T-helper 1 cell treated with Interleukin-12 subunit alpha and Interleukin-12 subunit beta and Interleukin-4 antibody, amounts not matched to agents 30 μg/mL and 1 μg/mL, for 36 hours (primary cell): ENCODE measurements at regions not wholly inside any gene's neighbourhood (a gene's known extent, or its start where the extent isn't known, plus 50 kb on each side); places are given as distances from the start of the nearest gene placed in this dataset.

Source experiments
- H3K27ac Mint-ChIP-seq: one replicate; pipeline ENCODE4 v1.8.0; 2021; ENCODE audit warnings: mild to moderate bottlenecking, mixed read lengths
- H3K27me3 Mint-ChIP-seq: one replicate; pipeline ENCODE4 v1.8.0; 2021; ENCODE audit warnings: low read depth, mixed read lengths
- H3K36me3 Mint-ChIP-seq: one replicate; pipeline ENCODE4 v1.8.0; 2021; ENCODE audit warnings: low read depth, mixed read lengths
- H3K4me1 Mint-ChIP-seq: one replicate; pipeline ENCODE4 v1.8.0; 2021; ENCODE audit warnings: low read depth, mixed read lengths
- H3K4me3 Mint-ChIP-seq: one replicate; pipeline ENCODE4 v1.8.0; 2021; ENCODE audit warnings: mild to moderate bottlenecking, moderate library complexity, mixed read lengths
- H3K9me3 Mint-ChIP-seq: one replicate; pipeline ENCODE4 v1.8.0; 2021; ENCODE audit warnings: mixed read lengths

DNA sequence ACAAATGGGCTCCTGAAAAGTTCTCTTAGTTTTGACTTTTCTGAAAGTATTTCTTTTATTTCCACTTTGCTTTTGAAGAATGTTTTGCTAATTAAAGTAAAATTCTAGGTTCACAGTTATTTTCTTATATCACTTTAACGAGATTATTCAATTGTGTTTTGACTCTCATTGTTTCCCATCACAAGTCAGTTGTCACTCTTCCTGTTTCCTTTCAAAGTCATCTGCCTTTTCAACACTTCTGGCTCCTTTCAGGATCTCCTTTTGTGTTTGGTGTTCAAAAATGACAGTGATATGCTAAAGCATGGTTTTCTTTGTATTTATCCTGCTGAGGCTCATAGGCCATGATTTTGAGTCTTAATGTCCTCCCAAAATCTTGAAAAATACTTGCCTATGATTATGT, 235.4 kb upstream of the TAS2R1 start:
- Mint-ChIP-seq H3K9me3 (peaks cover 35% of the 10 kb centered on the region), H3K27me3 (no peaks in the 10 kb centered on the region), H3K27ac (no peak overlapping the region), H3K36me3 (no peaks in the 10 kb centered on the region), H3K4me3 (no peak overlapping the region), H3K4me1 (no peaks in the 10 kb centered on the region)

DNA sequence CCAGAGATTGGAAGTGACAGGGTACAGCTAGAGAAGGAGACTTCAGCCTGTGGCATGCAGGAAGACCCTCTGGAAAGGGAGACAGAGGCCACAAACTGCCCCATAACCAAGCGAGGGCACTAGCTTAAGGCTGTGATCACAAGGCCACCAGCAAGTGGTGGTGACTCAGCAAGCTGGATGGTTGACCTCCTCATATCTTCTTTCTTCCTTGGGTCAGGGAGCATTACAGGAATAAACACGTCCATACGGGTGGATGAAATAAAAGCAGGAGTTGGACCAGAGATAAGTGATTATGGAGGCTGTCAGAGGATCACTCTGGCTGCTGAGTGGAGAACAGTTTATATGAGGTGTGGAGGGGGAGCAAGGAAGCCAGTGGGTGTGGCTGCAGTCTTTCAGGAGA, 234.6 kb upstream of the TAS2R1 start:
- peaks cover 35% of the 10 kb centered on the region for H3K9me3 Mint-ChIP-seq
- no peaks in the 10 kb centered on the region for H3K36me3 Mint-ChIP-seq
- no peak overlapping the region for H3K27ac Mint-ChIP-seq
- H3K27me3 Mint-ChIP-seq: no peaks in the 10 kb centered on the region
- H3K4me1 Mint-ChIP-seq: no peaks in the 10 kb centered on the region
- H3K4me3 Mint-ChIP-seq: no peak overlapping the region

DNA sequence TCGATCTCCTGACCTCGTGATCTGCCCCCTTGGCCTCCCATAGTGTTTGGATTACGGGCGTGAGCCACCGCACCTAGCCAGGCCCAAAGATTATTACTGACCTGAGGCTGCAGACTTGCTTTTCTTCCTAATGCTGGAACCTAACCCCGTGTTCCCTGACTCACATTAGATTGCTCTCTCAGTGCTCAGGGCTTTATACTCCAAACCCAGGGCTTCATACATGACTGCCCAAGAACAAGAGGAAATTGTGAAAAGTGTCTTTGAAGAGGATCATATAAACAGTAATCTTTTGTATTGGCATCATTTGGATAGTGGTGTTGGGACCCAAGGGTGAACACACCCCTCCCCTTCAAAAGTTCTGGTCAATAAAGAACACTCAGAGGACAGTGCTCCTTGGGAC, 233.3 kb upstream of the TAS2R1 start:
- Mint-ChIP-seq H3K36me3 (no peaks in the 10 kb centered on the region), H3K27ac (no peak overlapping the region), H3K4me3 (no peak overlapping the region), H3K27me3 (no peaks in the 10 kb centered on the region), H3K9me3 (peaks cover 29% of the 10 kb centered on the region), H3K4me1 (no peaks in the 10 kb centered on the region)

DNA sequence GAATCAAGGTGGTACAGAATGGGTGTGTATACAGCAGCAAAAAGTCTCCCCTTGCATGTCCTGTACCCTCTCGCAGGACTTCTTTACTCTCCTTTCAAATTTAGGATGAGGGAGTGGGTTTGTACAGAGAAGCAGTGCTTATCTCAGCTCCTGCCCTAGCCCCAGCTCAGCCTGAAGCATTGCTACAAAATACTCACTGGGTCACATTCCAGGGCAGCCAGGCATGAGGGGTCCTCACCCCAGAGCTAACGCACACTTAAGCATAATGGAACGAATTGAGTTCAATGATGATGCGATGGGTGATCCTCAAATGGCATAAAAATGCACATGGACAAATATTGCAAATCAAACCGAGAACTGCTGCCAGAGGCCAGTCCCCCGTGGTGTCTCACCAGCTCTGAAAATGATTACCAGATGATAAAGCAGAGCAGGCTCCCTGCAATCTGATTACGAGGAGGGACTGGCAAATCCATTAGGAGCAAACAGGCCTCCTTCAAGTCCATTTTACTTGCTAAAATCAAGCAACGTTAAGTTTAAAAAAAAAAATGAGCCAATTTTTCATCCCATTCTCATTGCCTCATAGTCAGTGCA, 231.6 kb upstream of the TAS2R1 start:
- H3K4me1 Mint-ChIP-seq: no peaks in the 10 kb centered on the region
- peaks cover 24% of the 10 kb centered on the region for H3K9me3 Mint-ChIP-seq
- H3K4me3 Mint-ChIP-seq: no peak overlapping the region
- H3K27ac Mint-ChIP-seq: no peak overlapping the region
- H3K27me3 Mint-ChIP-seq: no peaks in the 10 kb centered on the region
- no peaks in the 10 kb centered on the region for H3K36me3 Mint-ChIP-seq

- peaks cover 5% of the 10 kb centered on the region for H3K9me3 Mint-ChIP-seq
- no peak overlapping the region for H3K4me3 Mint-ChIP-seq
- no peaks in the 10 kb centered on the region for H3K36me3 Mint-ChIP-seq
- no peaks in the 10 kb centered on the region for H3K4me1 Mint-ChIP-seq
- H3K27ac Mint-ChIP-seq: no peak overlapping the region
- H3K27me3 Mint-ChIP-seq: no peaks in the 10 kb centered on the region
Observed at GRCh38 chr5:9859808-9860207, 229.7 kb upstream of the TAS2R1 start.

GRCh38 chr5:9858043-9858442, 227.9 kb upstream of the TAS2R1 start:
- H3K9me3 Mint-ChIP-seq: no peaks in the 10 kb centered on the region
- no peaks in the 10 kb centered on the region for H3K36me3 Mint-ChIP-seq
- no peaks in the 10 kb centered on the region for H3K4me1 Mint-ChIP-seq
- H3K4me3 Mint-ChIP-seq: no peak overlapping the region
- no peaks in the 10 kb centered on the region for H3K27me3 Mint-ChIP-seq
- H3K27ac Mint-ChIP-seq: no peak overlapping the region

GRCh38 chr5:9853309-9853708, 223.2 kb upstream of the TAS2R1 start:
- Mint-ChIP-seq H3K36me3 (no peaks in the 10 kb centered on the region), H3K4me1 (no peaks in the 10 kb centered on the region), H3K4me3 (no peak overlapping the region), H3K9me3 (peaks cover 6% of the 10 kb centered on the region), H3K27ac (no peak overlapping the region), H3K27me3 (no peaks in the 10 kb centered on the region)

- H3K9me3 Mint-ChIP-seq: peaks cover 6% of the 10 kb centered on the region
- H3K36me3 Mint-ChIP-seq: no peaks in the 10 kb centered on the region
- H3K4me1 Mint-ChIP-seq: no peaks in the 10 kb centered on the region
- H3K27me3 Mint-ChIP-seq: no peaks in the 10 kb centered on the region
- no peak overlapping the region for H3K27ac Mint-ChIP-seq
- no peak overlapping the region for H3K4me3 Mint-ChIP-seq
Observed at GRCh38 chr5:9852671-9853070, 222.5 kb upstream of the TAS2R1 start.

DNA sequence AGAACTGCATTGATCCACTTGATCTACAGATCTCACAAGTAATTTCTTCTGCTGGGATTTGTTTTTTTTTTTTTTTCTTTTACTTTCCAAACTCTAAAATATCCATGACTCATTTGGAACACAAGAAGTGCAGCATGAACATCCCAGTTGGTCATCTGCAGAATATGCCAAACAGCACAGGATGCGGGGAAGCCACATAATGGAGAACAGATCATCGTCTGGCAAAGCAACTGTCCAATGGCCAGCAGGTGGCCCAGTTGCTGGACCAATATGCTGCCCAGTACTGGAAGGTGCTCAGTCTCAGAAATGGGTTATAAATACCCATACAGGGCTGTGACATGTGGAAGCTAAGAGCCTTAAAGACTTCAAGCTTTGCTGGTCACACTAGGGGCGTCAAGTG, 221.3 kb upstream of the TAS2R1 start:
- H3K27me3 Mint-ChIP-seq: no peaks in the 10 kb centered on the region
- no peaks in the 10 kb centered on the region for H3K4me1 Mint-ChIP-seq
- no peaks in the 10 kb centered on the region for H3K36me3 Mint-ChIP-seq
- H3K4me3 Mint-ChIP-seq: no peak overlapping the region
- peaks cover 6% of the 10 kb centered on the region for H3K9me3 Mint-ChIP-seq
- no peak overlapping the region for H3K27ac Mint-ChIP-seq

- no peaks in the 10 kb centered on the region for H3K27me3 Mint-ChIP-seq
- H3K9me3 Mint-ChIP-seq: peaks cover 6% of the 10 kb centered on the region
- H3K4me1 Mint-ChIP-seq: no peaks in the 10 kb centered on the region
- H3K4me3 Mint-ChIP-seq: no peak overlapping the region
- H3K36me3 Mint-ChIP-seq: no peaks in the 10 kb centered on the region
- no peak overlapping the region for H3K27ac Mint-ChIP-seq
Observed at GRCh38 chr5:9850456-9850855, 220.3 kb upstream of the TAS2R1 start.

DNA sequence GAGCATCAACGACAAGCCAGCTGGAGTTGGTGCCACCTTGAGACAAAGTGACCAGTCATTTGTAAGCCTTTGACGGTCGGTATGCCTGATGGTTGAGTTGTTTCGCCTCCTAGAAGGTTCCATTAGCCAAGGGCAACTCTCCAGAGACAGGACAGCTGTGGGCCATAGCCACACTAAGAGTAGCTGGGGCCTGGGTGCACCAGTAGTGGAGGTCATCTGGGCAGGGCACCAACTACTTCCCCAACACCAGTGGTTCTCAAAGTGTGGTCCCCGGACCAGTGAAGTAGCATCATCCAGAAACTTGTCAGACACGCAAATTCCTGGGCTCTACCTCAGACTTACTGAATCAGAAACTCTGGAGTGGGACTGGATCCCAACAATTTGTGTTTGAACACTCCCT, 217.5 kb upstream of the TAS2R1 start:
- no peak overlapping the region for H3K4me3 Mint-ChIP-seq
- H3K27me3 Mint-ChIP-seq: no peaks in the 10 kb centered on the region
- H3K9me3 Mint-ChIP-seq: peaks cover 10% of the 10 kb centered on the region
- H3K27ac Mint-ChIP-seq: no peak overlapping the region
- H3K4me1 Mint-ChIP-seq: no peaks in the 10 kb centered on the region
- no peaks in the 10 kb centered on the region for H3K36me3 Mint-ChIP-seq

DNA sequence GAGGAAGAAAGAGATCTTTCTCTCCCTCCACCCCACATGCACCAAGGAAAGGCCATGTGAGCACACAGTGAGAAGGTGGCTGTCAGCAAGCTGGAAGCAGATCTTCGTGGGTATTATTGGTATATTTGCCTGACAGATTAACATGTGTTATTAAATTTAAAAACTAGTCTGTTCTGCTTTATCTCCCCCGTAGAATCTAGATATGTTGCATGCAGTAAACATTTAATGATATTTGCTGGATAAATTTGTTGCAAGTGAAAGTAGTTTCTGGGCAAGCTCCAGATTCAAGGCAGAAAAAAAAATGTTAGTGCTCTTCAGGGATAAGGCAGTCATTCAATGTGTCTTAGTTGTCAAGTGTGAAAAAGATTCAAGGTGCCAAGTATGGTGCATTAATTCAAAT, 215.0 kb upstream of the TAS2R1 start:
- Mint-ChIP-seq H3K4me3 (no peak overlapping the region), H3K4me1 (no peaks in the 10 kb centered on the region), H3K36me3 (no peaks in the 10 kb centered on the region), H3K27ac (no peak overlapping the region), H3K9me3 (peaks cover 9% of the 10 kb centered on the region), H3K27me3 (no peaks in the 10 kb centered on the region)

DNA sequence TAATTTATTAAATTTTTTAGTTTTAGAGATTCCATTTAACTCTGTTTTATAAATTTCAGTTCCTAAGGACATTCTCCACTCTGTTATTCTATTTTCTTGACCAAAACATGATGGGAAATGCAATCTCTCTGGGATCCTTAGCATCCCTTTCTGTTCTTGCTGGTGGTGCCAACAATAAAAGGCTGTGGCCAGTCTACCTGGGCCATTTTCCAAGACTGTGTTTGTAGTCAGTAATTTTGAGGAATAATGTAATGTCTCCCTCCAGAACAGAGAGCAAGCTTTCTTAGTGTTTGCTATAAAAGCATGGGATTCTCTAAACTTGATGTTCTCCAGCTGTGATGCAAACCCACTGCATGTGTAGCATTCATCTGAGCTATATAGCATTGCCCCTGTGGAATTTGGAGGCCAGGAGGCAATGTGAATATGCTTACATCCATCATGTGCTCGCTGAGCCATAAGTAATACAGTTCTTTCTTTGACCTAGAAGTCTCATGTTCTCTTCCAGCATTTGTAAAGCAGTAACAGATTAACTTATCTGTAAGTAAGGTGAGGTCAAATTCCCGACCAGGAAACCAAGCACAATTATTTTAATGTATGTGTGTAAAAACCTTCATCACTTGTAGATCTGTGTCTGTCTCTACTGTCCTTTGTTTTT, 211.5 kb upstream of the TAS2R1 start:
- no peaks in the 10 kb centered on the region for H3K36me3 Mint-ChIP-seq
- H3K4me3 Mint-ChIP-seq: no peak overlapping the region
- H3K4me1 Mint-ChIP-seq: no peaks in the 10 kb centered on the region
- H3K9me3 Mint-ChIP-seq: peaks cover 4% of the 10 kb centered on the region
- no peak overlapping the region for H3K27ac Mint-ChIP-seq
- H3K27me3 Mint-ChIP-seq: no peaks in the 10 kb centered on the region

DNA sequence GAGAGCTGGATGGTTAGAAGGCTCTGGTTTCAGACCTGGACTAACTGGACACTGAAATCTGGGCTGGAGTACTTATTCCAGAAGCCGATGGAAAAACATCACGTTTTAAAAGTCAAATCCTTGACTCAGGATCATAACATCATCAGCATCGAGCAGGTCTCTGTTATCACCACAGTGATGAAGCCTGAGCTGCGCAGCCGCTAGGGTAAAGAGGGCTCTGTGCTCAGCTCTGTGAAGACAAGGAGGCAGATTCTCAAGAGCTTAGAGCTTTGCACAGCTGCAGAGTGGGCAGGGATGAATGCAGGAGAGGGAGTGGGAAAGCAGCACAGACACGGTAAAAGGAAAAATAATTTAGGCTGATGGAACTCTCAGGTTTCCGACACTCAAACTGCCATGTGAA, 208.8 kb upstream of the TAS2R1 start:
- H3K9me3 Mint-ChIP-seq: peaks cover 4% of the 10 kb centered on the region
- H3K27me3 Mint-ChIP-seq: no peaks in the 10 kb centered on the region
- H3K4me3 Mint-ChIP-seq: no peak overlapping the region
- no peak overlapping the region for H3K27ac Mint-ChIP-seq
- no peaks in the 10 kb centered on the region for H3K36me3 Mint-ChIP-seq
- no peaks in the 10 kb centered on the region for H3K4me1 Mint-ChIP-seq

DNA sequence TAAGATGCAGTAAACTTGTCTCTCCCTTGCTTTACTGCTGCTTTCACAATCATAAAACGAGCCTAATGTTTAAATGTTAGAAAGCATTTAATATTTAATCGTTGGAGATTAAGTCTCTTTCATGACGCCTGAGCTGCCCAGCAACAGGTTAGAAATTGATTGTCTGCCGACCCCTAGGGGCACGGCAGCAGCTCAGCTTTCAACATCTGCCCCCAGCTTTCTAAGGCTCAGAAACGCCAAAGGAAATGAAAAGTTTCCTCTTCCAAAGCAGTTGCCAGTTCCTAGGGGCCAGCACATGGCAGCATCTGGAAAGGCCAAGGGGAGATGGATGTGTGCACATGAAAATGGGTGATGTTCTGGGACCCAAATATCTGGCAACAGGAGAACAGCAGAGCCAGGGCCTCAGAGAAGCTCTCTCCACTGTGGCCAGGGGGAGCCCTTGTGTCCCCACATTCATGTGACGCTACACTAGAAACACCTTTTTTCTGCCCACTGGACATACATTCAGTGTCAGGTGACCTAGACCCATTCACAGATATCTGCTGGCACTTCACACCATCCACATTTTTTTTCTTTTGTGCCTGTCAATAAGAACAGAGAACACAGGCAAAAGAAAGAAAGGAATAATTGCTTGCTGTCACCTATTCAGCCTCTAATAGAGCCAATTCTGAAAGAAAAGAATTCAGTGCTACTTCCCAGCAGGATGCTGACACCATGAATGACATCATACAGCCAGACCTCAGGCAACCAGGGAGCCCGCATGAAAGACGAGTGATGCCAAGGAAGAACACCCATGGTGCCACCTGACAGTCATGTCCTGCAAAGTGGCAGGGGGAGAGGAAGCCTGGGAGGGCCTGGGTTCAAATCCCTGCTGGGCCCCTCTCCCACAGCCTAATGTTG, 205.0 kb upstream of the TAS2R1 start:
- Mint-ChIP-seq H3K27ac (no peak overlapping the region), H3K4me3 (no peak overlapping the region), H3K4me1 (no peaks in the 10 kb centered on the region), H3K36me3 (no peaks in the 10 kb centered on the region), H3K9me3 (no peaks in the 10 kb centered on the region), H3K27me3 (no peaks in the 10 kb centered on the region)
